IMR-90 (cell line): ENCODE measurements at regions not wholly inside any gene's neighbourhood (a gene's known extent, or its start where the extent isn't known, plus 50 kb on each side); places are given as distances from the start of the nearest gene placed in this dataset.
"Not testable (repeated sequence)": the region's sequence is repeated elsewhere in the genome, so short reads cannot be mapped to it uniquely, and the experiment has no call there.

ENCODE experiments used
- ATAC-seq: fragments of 200-7000 bp; cut with Tn5 transposase; 2 replicates; pipeline ENCODE4 v1.9.1; 2020; ENCODE audit warnings: low read depth, mild to moderate bottlenecking, moderate library complexity
- BruUV-seq: library from RNA; stranded (reverse); fragments of 400-500 nt; replicated peaks from 2 replicates; lab custom pipeline; 2021; lab: Mats Ljungman, UMichigan
- CTCF ChIA-PET: fragments of 300-600 bp; formaldehyde crosslinking; extraction: SDS; loops from one replicate; lab custom pipeline; 2021; ENCODE audit warnings: antibody characterized with exemption; lab: Yijun Ruan, JAX
- POLR2A ChIA-PET: fragments of 300-600 bp; sonication (Branson Sonifier 250); formaldehyde crosslinking; loops from one replicate; lab custom pipeline; 2022; ENCODE audit warnings: antibody characterized with exemption; ENCODE audit not compliant: unreplicated experiment; lab: Charles Lee
- DNase-seq: peaks from one replicate; pipeline ENCODE4 v3.0.0; 2013
- H2AFZ ChIP-seq: replicated peaks from 2 replicates; pipeline ENCODE3; 2013; ENCODE audit warnings: low read length, mild to moderate bottlenecking; ENCODE audit not compliant: poor library complexity
- H2AK5ac ChIP-seq: 2 replicates; pipeline ENCODE4 v1.6.1; 2013; ENCODE audit warnings: low read depth, low read length, inconsistent platforms
- H2AK9ac ChIP-seq: replicated peaks from 2 replicates; pipeline ENCODE3; 2013; ENCODE audit warnings: mild to moderate bottlenecking, low read depth, low read length, moderate library complexity; ENCODE audit not compliant: poor library complexity
- H2BK120ac ChIP-seq: 2 replicates; pipeline ENCODE4 v1.6.1; 2013; ENCODE audit warnings: low read depth, low read length, inconsistent platforms
- H2BK15ac ChIP-seq: 3 replicates; pipeline ENCODE4 v1.6.1; 2013; ENCODE audit warnings: low read depth, low read length, inconsistent platforms
- H2BK20ac ChIP-seq: 2 replicates; pipeline ENCODE4 v1.6.1; 2013; ENCODE audit warnings: low read depth, mild to moderate bottlenecking, inconsistent platforms, low read length, moderate library complexity
- H2BK5ac ChIP-seq: 2 replicates; pipeline ENCODE4 v1.6.1; 2013; ENCODE audit warnings: mild to moderate bottlenecking, low read depth, low read length, inconsistent platforms; ENCODE audit not compliant: poor library complexity, severe bottlenecking
- H3K14ac ChIP-seq: replicated peaks from 2 replicates; pipeline ENCODE4 v1.6.1; 2013; ENCODE audit warnings: low read depth, low read length, inconsistent platforms
- H3K18ac ChIP-seq: 2 replicates; pipeline ENCODE4 v1.6.1; 2013; ENCODE audit warnings: low read depth, low read length, control low read depth
- H3K23ac ChIP-seq: 2 replicates; pipeline ENCODE4 v1.6.1; 2013; ENCODE audit warnings: low read depth, low read length, inconsistent platforms
- H3K27ac ChIP-seq: 2 replicates; pipeline ENCODE4 v1.5.1; 2013; ENCODE audit warnings: mild to moderate bottlenecking, control low read depth, low read length; ENCODE audit not compliant: insufficient read depth
- H3K27me3 ChIP-seq: 2 replicates; pipeline ENCODE4 v1.6.1; 2013; ENCODE audit warnings: low read length; ENCODE audit not compliant: control insufficient read depth, insufficient read depth
- H3K36me3 ChIP-seq: 2 replicates; pipeline ENCODE4 v1.6.1; 2013; ENCODE audit warnings: low read length, mixed read lengths; ENCODE audit not compliant: control insufficient read depth, insufficient read depth
- H3K4ac ChIP-seq: 2 replicates; pipeline ENCODE4 v1.6.1; 2013; ENCODE audit warnings: low read depth, low read length, inconsistent platforms
- H3K4me1 ChIP-seq: 2 replicates; pipeline ENCODE4 v1.6.1; 2013; ENCODE audit warnings: low read length, mixed read lengths; ENCODE audit not compliant: control insufficient read depth, insufficient read depth
- H3K4me2 ChIP-seq: 2 replicates; pipeline ENCODE4 v1.6.1; 2013; ENCODE audit warnings: low read depth, mild to moderate bottlenecking, control low read depth, low read length, moderate library complexity
- H3K4me3 ChIP-seq: 2 replicates; pipeline ENCODE4 v1.5.1; 2013; ENCODE audit warnings: low read depth, mild to moderate bottlenecking, control low read depth, low read length, moderate library complexity; ENCODE audit not compliant: insufficient read depth
- H3K56ac ChIP-seq: 2 replicates; pipeline ENCODE4 v1.6.1; 2013; ENCODE audit warnings: low read length, inconsistent platforms; ENCODE audit not compliant: insufficient read depth; ENCODE audit errors: extremely low read depth
- H3K79me1 ChIP-seq, 2 experiments: 2 replicates each; pipeline ENCODE4 v1.6.1; 2013; ENCODE audit warnings: low read length in 2 of 2, inconsistent platforms in 1 of 2, low read depth in 1 of 2
- H3K9ac ChIP-seq: 2 replicates; pipeline ENCODE4 v1.6.1; 2013; ENCODE audit warnings: low read depth, low read length, control low read depth
- H3K9me1 ChIP-seq: 2 replicates; pipeline ENCODE4 v1.6.1; 2013; ENCODE audit warnings: low read length, inconsistent platforms; ENCODE audit not compliant: insufficient read depth
- H3K9me3 ChIP-seq: 2 replicates; pipeline ENCODE4 v1.6.1; 2013; ENCODE audit warnings: low read length; ENCODE audit not compliant: control insufficient read depth, insufficient read depth
- H4K20me1 ChIP-seq: 2 replicates; pipeline ENCODE4 v1.6.1; 2013; ENCODE audit warnings: low read length, inconsistent platforms; ENCODE audit not compliant: insufficient read depth
- H4K5ac ChIP-seq: 2 replicates; pipeline ENCODE4 v1.6.1; 2013; ENCODE audit warnings: mild to moderate bottlenecking, low read depth, low read length, control low read depth
- H4K8ac ChIP-seq, 2 experiments: 2 replicates each; pipeline ENCODE4 v1.6.1; 2013; ENCODE audit warnings: low read depth in 2 of 2, low read length in 2 of 2, control low read depth in 1 of 2, inconsistent platforms in 1 of 2
- H4K91ac ChIP-seq: 2 replicates; pipeline ENCODE4 v1.6.1; 2013; ENCODE audit warnings: low read depth, low read length, inconsistent platforms; ENCODE audit not compliant: insufficient read depth
- BHLHE40 ChIP-seq: fragments of 150-350 bp; IDR thresholded peaks from 2 replicates; pipeline ENCODE4 v1.6.1; 2016; ENCODE audit warnings: mild to moderate bottlenecking, low read depth, low read length
- MAFK ChIP-seq: IDR thresholded peaks from 2 replicates; pipeline ENCODE4 v1.6.1; 2012; ENCODE audit warnings: low read depth, low read length, improper control_type of control experiment
- MAZ ChIP-seq: IDR thresholded peaks from 2 replicates; pipeline ENCODE4 v1.6.1; 2012; ENCODE audit warnings: low read depth, mild to moderate bottlenecking, low read length, improper control_type of control experiment, moderate library complexity, borderline replicate concordance
- MXI1 ChIP-seq: IDR thresholded peaks from 2 replicates; pipeline ENCODE4 v1.6.1; 2012; ENCODE audit warnings: low read depth, mild to moderate bottlenecking, low read length, moderate library complexity, borderline replicate concordance
- POLR2A ChIP-seq: IDR thresholded peaks from 2 replicates; pipeline ENCODE4 v1.6.1; 2012; ENCODE audit warnings: mild to moderate bottlenecking, low read depth, low read length
- RCOR1 ChIP-seq: IDR thresholded peaks from 2 replicates; pipeline ENCODE4 v1.6.1; 2012; ENCODE audit warnings: mild to moderate bottlenecking, low read length, improper control_type of control experiment; ENCODE audit not compliant: insufficient replicate concordance
- WGBS, 2 experiments: methylation state at CpG; one replicate each; pipeline versions ENCODE4 v1.1.5 to v1.1.7; 2013; ENCODE audit warnings: missing lambda C conversion rate in 2 of 2; ENCODE audit not compliant: insufficient read length in 1 of 2; ENCODE audit errors: extremely low coverage in 2 of 2; 5-methylcytosine and 5-hydroxymethylcytosine counted together
- dilution Hi-C: fragments of 300-500 bp; cut with HindIII; formaldehyde crosslinking; loops from one replicate; pipeline ENCODE4 v1.14.3; 2018; ENCODE audit warnings: low sequenced_read_pairs; ENCODE audit not compliant: unreplicated experiment
- in situ Hi-C: fragments of 300-500 bp; cut with MboI; formaldehyde crosslinking; loops from 3 replicates; pipeline ENCODE4 v1.14.3; 2019; ENCODE audit warnings: low sequenced_read_pairs, inconsistent platforms, mixed read lengths
- intact Hi-C: fragments of 100-400 bp; cut with micrococcal nuclease; formaldehyde crosslinking; loops from 2 replicates; pipeline ENCODE4 v1.10.0; 2022
- TF ChIP-seq, protein P1 (sequence below): conservative IDR thresholded peaks from 2 replicates; pipeline ENCODE4 v1.5.1; 2012; ENCODE audit warnings: mild to moderate bottlenecking, low read depth, low read length, improper control_type of control experiment

DNA sequence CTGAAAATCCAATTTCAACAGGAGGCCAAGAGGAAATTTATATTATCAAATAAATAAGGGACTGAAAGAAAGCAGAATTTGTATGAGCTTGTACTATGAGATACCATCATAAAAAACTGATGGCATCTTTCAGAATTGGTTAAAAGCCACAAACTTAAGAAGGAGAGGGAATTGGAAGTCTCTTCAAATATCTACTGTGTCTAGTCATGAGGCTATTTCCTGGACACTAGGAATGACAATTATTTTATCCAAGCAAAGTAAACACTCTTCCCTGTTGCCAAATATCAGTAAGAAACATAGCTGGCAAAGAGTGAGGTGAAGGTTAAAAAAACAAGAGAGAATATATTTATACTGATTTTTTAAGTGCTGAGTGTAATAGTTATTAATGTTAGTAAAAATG is 101.5 kb upstream of the ARRDC3 start:
- dilution Hi-C loops = no loop called here

DNA sequence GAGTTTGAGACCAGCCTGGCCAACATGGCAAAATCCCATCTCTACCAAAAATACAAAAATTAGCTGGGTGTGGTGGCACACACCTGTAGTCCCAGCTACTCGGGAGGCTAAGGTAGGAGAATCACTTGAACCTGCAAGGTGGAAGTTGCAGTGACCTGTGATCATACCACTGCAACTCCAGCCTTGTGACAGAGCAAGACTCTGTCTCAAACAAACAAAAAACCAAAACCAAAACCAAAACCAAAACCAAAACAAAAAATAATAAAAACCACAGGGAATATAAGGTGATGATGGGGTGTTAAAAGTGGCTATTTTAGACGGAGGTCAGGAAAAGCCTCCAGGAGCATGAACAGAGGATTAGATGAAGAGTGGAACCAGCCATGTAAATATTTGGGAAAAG is 96.3 kb upstream of the ARRDC3 start:
- H2BK15ac ChIP-seq, H2AFZ ChIP-seq, ATAC-seq, DNase-seq, H3K9ac ChIP-seq, H4K5ac ChIP-seq, H3K18ac ChIP-seq, CTCF ChIA-PET, H3K4me2 ChIP-seq, H2AK9ac ChIP-seq, H3K9me3 ChIP-seq, H4K20me1 ChIP-seq, intact Hi-C loops, H3K4me3 ChIP-seq, H2BK20ac ChIP-seq, H3K56ac ChIP-seq, BruUV-seq, H3K14ac ChIP-seq, in situ Hi-C loops, H2AK5ac ChIP-seq, H3K27me3 ChIP-seq, H4K91ac ChIP-seq, H2BK5ac ChIP-seq, H3K79me1 ChIP-seq, H4K8ac ChIP-seq, H2BK120ac ChIP-seq, H3K9me1 ChIP-seq, H3K4me1 ChIP-seq, H3K23ac ChIP-seq, H3K27ac ChIP-seq, H3K4ac ChIP-seq, dilution Hi-C loops, H3K36me3 ChIP-seq, POLR2A ChIA-PET: not testable (repeated sequence)
- WGBS, 2 experiments = no CpG with 5 or more reads among the region's 2 CpGs

More for the DNA sequence above, 101.5 kb upstream of the ARRDC3 start:
- Histone ChIP-seq H3K9me1 (no peaks in the 10 kb centered on the region), H4K8ac (no peak overlapping the region), H2BK5ac (no peak overlapping the region), H2AK9ac (no peak overlapping the region), H2BK120ac (no peak overlapping the region), H3K9ac (no peak overlapping the region), H3K9me3 (no peaks in the 10 kb centered on the region), H3K36me3 (no peaks in the 10 kb centered on the region), H3K79me1 (no peaks in the 10 kb centered on the region), H3K23ac (no peak overlapping the region), H3K4me2 (no peak overlapping the region), H3K4ac (no peak overlapping the region), H3K27me3 (no peaks in the 10 kb centered on the region), H2BK15ac (no peak overlapping the region), H3K4me1 (no peaks in the 10 kb centered on the region), H3K27ac (no peak overlapping the region), H2AK5ac (no peak overlapping the region), H3K14ac (no peak overlapping the region), H2BK20ac (no peak overlapping the region), H4K5ac (no peak overlapping the region), H4K91ac (no peak overlapping the region), H2AFZ (no peak overlapping the region), H3K4me3 (no peak overlapping the region), H4K20me1 (no peaks in the 10 kb centered on the region), H3K56ac (no peak overlapping the region), H3K18ac (no peak overlapping the region)
- in situ Hi-C loops (no loop called here), intact Hi-C loops (no loop called here)
- CTCF ChIA-PET = interaction anchor here (0.7 kb wide), 1 partner anchor 990 kb away, joined by 3 read pairs; no protein-coding TSS in a partner anchor
- DNase-seq = no peak
- no TSS peak for BruUV-seq
- no peak for ATAC-seq
- TF ChIP-seq MAFK (no peak), BHLHE40 (no peak), MXI1 (no peak), RCOR1 (no peak), MAZ (no peak), POLR2A (no peak)
- TF ChIP-seq, protein P1, sequence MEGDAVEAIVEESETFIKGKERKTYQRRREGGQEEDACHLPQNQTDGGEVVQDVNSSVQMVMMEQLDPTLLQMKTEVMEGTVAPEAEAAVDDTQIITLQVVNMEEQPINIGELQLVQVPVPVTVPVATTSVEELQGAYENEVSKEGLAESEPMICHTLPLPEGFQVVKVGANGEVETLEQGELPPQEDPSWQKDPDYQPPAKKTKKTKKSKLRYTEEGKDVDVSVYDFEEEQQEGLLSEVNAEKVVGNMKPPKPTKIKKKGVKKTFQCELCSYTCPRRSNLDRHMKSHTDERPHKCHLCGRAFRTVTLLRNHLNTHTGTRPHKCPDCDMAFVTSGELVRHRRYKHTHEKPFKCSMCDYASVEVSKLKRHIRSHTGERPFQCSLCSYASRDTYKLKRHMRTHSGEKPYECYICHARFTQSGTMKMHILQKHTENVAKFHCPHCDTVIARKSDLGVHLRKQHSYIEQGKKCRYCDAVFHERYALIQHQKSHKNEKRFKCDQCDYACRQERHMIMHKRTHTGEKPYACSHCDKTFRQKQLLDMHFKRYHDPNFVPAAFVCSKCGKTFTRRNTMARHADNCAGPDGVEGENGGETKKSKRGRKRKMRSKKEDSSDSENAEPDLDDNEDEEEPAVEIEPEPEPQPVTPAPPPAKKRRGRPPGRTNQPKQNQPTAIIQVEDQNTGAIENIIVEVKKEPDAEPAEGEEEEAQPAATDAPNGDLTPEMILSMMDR = no peak
- POLR2A ChIA-PET = no interaction called here
